ENCODE measurements at regions not wholly inside any gene's neighbourhood (a gene's known extent, or its start where the extent isn't known, plus 50 kb on each side); places are given as distances from the start of the nearest gene placed in this dataset.
"Not testable (repeated sequence)": the region's sequence is repeated elsewhere in the genome, so short reads cannot be mapped to it uniquely, and the experiment has no call there.

DNA sequence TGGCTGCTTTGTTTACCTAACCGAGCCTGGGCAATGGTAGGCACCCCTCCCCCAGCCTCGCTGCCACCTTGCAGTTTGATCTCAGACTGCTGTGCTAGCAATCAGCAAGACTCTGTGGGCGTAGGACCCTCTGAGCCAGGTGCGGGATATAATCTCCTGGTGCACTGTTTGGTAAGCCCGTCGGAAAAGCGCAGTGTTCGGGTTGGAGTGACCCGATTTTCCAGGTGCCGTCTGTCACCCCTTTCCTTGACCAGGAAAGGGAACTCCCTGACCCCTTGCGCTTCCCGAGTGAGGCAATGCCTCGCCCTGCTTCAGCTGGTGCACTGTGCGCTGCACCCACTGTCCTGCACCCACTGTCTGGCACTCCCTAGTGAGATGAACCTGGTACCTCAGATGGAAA lies 482.2 kb upstream of the SMC2 start:
- TF ChIP-seq, protein P1, sequence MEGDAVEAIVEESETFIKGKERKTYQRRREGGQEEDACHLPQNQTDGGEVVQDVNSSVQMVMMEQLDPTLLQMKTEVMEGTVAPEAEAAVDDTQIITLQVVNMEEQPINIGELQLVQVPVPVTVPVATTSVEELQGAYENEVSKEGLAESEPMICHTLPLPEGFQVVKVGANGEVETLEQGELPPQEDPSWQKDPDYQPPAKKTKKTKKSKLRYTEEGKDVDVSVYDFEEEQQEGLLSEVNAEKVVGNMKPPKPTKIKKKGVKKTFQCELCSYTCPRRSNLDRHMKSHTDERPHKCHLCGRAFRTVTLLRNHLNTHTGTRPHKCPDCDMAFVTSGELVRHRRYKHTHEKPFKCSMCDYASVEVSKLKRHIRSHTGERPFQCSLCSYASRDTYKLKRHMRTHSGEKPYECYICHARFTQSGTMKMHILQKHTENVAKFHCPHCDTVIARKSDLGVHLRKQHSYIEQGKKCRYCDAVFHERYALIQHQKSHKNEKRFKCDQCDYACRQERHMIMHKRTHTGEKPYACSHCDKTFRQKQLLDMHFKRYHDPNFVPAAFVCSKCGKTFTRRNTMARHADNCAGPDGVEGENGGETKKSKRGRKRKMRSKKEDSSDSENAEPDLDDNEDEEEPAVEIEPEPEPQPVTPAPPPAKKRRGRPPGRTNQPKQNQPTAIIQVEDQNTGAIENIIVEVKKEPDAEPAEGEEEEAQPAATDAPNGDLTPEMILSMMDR (IDR thresholded peaks at IDR 0.05), result not testable (repeated sequence)
- TF ChIP-seq POLR2A (IDR thresholded peaks at IDR 0.05), result not testable (repeated sequence)

All from lower leg skin (tissue), 3 donors.